Kidney epithelial cell (primary cell): ENCODE measurements at regions not wholly inside any gene's neighbourhood (a gene's known extent, or its start where the extent isn't known, plus 50 kb on each side); places are given as distances from the start of the nearest gene placed in this dataset.

Experiments
- DNase-seq: peaks from one replicate; pipeline ENCODE4 v3.0.0-alpha.2; 2010; ENCODE audit warnings: low read depth
- H3K27me3 ChIP-seq: 2 replicates; pipeline ENCODE4 v1.6.0; 2011; ENCODE audit warnings: low read length; ENCODE audit not compliant: control insufficient read depth, insufficient read depth
- H3K36me3 ChIP-seq: 2 replicates; pipeline ENCODE4 v1.5.1; 2011; ENCODE audit warnings: low read length; ENCODE audit not compliant: control insufficient read depth, insufficient read depth
- H3K4me3 ChIP-seq: 2 replicates; pipeline ENCODE4 v1.5.1; 2011; ENCODE audit warnings: low read depth, mild to moderate bottlenecking, control low read depth, low read length
- CTCF ChIP-seq: IDR thresholded peaks from 2 replicates; pipeline ENCODE4 v1.5.1; 2011; ENCODE audit warnings: mild to moderate bottlenecking, moderate library complexity, low read length, control low read depth, inconsistent platforms; ENCODE audit not compliant: insufficient read depth, poor library complexity, severe bottlenecking

- Histone ChIP-seq H3K4me3 (no peak overlapping the region), H3K27me3 (no peaks in the 10 kb centered on the region), H3K36me3 (no peaks in the 10 kb centered on the region)
- no peak for DNase-seq
- no peak for TF ChIP-seq CTCF
Measured at GRCh38 chr13:72527333-72527732, 200.1 kb downstream of the MZT1 start.

GRCh38 chr13:72523593-72523992 is 203.8 kb downstream of the MZT1 start:
- TF ChIP-seq CTCF = no peak
- DNase-seq = no peak
- Histone ChIP-seq H3K4me3 (no peak overlapping the region), H3K36me3 (no peaks in the 10 kb centered on the region), H3K27me3 (no peaks in the 10 kb centered on the region)

- Histone ChIP-seq H3K36me3 (no peaks in the 10 kb centered on the region), H3K27me3 (no peaks in the 10 kb centered on the region), H3K4me3 (no peak overlapping the region)
- no peak for DNase-seq
- TF ChIP-seq CTCF = no peak
Measured at GRCh38 chr13:72523049-72523448, 204.4 kb downstream of the MZT1 start.

GRCh38 chr13:72521940-72522661 is 205.3 kb downstream of the MZT1 start:
- DNase-seq = no peak
- no peak for TF ChIP-seq CTCF
- no peak overlapping the region for H3K4me3 ChIP-seq
- H3K27me3 ChIP-seq = no peaks in the 10 kb centered on the region
- H3K36me3 ChIP-seq = no peaks in the 10 kb centered on the region

GRCh38 chr13:72514146-72514545 is 213.3 kb downstream of the MZT1 start:
- DNase-seq = no peak
- TF ChIP-seq CTCF = no peak
- Histone ChIP-seq H3K4me3 (no peak overlapping the region), H3K27me3 (no peaks in the 10 kb centered on the region), H3K36me3 (no peaks in the 10 kb centered on the region)

- no peak for DNase-seq
- Histone ChIP-seq H3K4me3 (no peak overlapping the region), H3K36me3 (no peaks in the 10 kb centered on the region), H3K27me3 (no peaks in the 10 kb centered on the region)
- TF ChIP-seq CTCF = no peak
Measured at GRCh38 chr13:72508392-72508791, 219.0 kb downstream of the MZT1 start.
